ENCODE measurements at regions not wholly inside any gene's neighbourhood (a gene's known extent, or its start where the extent isn't known, plus 50 kb on each side); places are given as distances from the start of the nearest gene placed in this dataset.

DNA sequence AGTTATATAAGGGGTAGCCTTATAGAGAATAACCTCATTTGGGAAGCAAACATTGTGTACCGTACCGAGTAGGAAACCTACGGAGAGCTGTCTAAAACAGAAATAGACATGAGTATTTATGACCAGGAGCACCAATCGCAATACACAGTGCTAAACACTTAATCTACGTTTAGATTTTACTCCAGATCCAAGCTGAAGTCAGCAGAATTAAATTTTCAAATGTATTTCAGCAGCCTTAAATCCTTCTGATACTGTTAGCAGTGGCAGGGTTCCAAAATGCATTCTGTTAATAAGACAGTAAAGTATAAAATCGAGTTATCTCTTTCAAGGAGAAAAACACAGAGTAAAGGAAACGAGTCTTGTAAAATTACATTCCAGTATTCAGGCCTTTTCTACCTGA lies 118.1 kb upstream of the ZNF521 start:
- DNase-seq, result no peak

DNA sequence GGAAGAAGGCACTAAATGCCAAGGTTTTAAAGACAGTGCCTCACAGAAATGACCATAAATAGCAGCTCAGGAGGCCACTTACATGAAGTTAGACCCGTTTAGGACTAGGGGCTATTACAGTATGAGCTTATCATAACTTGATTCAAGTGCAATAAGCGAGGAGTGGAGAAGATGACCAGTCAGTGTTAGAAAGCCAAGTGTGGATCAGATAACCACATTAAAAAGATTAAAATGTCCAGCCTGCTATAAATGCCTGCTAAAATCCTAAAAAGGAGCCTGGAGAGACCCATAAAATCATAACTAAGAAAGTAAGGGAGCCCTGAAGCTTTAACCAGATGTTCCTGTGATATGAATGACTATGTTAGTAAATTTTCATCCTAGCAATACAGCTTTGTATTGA lies 117.5 kb upstream of the ZNF521 start:
- DNase-seq, result no peak

DNA sequence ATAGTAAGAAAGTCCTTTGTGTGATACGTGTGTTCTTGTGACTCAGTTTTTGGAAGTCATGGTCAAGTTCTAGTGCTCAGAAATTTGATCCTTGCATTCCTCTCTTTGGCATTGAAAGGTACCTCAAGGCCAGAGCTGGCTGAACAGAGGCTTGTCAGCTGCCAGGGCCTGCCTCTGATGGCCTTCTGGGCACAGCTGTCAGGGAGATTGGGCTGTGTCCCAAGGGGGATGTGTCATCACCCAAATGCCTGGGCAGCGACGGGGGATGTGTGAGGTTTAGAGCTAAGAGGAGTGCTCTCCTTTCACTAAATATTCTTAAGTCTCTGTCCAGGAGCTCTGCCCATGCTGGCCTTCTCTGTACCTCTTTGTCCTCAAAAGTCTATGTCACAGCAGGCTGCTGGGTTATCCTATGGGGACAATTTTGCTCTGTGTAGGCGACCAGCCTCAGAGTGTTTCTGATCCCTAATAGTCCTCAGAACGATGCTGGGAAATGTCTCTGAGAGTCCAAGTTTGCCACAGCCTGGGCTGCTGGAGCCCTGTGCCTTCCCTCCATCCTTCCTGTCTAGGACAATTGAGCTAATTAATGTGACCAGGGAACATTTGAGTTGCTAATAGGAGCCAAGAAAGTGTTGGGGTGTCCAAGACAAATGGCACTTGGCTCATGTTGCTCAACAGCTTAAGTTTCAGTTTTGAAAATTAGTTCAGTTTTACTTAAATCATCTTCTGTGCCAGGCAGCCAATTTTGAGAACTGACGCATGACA lies 115.4 kb upstream of the ZNF521 start:
- DNase-seq, result peak; percentile 16

DNA sequence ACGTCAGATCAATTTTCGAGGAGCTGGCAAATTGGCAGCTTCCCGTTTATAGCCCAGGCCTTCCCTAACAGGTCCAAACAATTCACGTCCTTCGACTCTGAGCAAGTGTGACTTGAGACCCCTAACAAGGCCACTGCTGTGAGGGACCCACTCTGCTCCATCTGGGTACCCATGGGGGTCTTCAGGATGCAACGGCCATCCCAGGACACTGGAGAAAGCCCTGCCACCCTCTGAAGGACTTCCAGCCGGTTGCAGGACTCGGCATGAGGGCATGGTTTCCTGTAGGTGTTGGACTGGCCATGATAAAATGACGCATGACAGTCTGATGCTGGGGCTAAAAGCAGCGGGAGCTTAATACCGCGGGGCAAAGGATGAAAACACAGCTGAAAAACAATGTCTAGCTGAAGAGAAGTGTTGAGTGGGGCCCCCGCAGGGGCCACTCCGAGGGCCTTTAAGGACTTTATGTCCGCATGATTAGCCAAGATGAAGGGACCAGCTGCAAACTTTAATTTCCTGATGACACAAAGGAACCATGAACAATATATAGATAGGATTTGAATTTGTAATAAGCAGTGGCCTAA lies 113.3 kb upstream of the ZNF521 start:
- no peak for DNase-seq

DNA sequence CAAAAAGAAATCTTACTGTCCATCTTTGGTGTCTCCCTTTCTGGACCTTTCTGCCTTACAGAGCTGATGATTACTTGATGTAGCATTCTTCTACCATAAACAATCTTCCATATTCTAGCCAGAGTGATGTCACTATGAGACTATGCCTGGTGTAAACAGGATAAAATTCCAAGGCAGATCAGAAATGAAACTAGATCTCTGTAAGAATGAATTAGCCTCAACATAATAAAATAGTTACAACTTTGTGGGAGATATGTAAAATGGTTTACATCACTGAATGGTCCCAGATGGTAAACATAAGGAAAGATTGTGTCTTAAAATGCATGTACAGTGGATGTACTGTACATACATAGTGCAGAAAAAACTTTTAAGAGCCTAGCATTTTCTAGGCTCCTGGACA lies 112.3 kb upstream of the ZNF521 start:
- no peak for DNase-seq

DNA sequence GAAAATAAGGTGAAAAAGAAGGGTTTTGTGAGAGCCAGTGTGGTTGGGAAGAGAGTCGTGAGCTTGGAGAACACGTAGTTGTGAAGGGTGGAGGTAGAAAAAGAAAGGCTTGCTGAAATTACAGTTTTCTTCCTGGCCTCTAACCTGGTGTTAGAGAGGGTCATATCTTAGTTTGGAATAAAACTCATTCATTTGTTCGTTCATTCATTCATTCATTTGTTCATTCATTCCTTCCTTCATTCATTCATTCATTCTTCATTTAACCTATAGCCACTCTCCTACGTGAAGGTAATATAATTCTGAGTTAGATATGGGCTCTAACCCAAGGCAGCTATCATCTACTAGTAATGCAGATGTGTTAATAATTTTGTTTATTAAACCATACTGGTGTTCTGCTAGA lies 111.8 kb upstream of the ZNF521 start:
- no peak for DNase-seq

DNA sequence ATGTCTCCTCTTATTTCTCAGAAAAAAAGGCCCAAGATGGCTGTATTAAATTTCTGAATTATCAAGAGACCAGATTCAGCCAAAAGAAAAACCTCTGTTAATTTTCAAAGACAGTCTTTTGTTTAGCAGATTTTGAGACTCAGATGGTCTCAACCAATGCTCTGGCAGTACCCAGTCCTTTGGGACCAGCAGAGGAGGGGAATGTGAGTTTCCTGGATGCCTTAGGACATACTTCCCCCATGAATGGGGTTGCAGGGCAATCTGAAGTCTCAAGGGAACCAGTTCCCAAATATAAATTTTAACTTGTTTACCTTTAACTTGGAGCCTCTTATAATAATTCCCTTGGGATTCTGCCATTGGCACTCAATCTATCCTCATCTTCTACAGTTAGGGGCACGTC lies 107.8 kb upstream of the ZNF521 start:
- DNase-seq, result no peak

DNA sequence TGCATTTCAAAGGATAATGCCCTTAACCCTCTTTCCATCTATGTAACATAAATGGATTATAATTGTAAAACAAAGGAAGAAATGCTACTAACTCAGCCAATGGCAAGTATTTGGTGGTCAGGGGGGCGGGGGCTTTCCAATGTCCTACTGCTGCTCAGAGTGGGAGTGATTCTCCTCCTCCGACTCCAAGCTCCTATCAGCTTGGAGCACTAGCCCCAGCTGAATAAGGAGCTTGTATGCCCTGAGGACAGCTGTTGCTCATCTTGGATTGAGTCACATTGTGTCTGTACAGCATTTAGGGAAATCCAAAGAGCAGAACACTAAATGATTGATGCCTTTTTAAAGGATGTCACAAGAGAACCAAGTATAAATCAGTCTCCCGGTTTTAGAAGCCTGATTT lies 105.6 kb upstream of the ZNF521 start:
- DNase-seq, result no peak

DNA sequence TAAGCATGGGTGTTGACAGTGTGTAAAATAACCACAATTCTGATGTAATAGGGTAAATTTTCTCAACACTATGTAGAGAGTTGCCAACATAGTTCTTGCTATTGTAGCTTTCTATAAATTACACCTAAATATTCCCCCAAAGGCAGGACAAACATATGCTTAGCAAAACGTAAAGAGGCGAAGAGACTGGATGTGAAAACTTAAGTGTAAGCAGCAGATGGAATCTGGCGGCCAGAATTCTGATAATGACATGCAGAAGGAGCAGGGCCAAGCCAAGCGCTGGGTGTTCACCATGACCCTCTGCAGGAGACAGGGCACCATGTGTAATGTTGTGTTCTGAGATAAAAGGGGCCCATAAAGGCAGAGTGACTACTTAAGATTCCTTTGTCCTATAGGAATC lies 105.2 kb upstream of the ZNF521 start:
- no peak for DNase-seq

DNA sequence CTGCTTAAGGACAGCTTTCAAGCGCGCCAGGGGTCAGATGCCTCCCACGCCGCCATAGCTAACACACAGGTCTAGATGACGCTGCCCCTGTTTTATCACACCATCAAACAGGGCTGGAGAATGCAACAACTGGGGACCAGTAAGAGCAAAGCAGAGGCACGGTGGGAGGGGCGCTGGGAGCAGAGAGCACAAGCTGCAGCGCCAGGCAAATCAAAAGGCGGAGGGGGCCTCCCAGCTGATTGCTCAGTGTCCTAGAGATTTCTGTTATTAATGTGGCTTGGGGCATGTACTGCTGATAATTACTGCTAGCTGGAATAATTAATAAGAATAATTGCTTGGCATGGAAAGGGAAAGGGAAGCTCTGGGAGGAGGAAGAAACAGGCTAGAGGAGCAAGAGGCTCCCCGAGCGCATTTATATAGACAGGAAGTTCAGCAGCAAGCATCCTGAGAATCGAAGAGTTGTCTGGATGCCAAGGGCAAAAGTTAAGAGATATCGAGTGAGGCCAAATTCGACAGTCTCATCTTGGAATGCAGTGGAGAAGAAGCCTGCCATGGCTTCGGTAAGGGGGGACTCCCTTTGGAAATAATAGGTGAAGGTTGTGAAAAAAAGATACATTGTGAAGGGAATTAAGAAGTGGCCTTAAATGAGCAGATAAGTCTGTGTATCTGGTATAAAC lies 104.5 kb upstream of the ZNF521 start:
- no peak for DNase-seq

DNA sequence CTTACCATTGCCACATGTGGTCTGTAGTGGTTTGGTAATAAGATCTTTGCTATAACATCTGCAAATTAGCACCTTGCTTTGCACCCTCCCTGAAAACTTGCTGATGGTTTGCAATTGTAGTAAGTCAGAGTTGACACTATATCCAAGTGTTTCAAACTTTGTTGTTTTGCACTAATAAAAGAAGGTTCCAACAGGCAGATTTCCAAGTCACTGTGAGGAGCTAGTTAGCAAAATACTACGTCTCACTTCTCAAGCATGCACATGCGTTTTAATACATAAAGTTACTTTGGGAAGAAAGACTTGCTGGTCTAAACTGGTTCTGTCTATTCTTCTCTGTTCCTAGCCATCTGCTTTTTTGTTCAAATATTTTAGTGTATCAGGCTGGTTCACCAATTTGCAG lies 103.7 kb upstream of the ZNF521 start:
- DNase-seq, result no peak

DNA sequence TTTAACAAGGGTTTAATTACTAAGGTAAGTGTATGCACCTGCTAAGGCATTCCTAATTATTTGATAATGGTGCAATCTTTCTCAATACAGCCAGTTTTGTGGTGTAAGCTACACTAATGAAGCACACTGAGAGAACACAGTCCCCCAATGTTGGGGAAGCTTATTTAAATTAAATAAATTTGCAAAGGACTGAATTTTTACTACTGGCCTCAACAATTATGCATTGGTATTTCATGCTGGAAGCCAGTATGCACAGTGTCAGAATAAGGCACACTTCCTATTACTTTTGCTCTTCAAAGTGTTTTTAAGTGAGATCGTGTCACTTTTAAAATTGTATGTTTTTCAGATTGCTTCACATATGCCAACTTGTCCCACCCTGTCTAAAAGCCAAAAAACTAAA lies 103.2 kb upstream of the ZNF521 start:
- DNase-seq, result no peak

DNA sequence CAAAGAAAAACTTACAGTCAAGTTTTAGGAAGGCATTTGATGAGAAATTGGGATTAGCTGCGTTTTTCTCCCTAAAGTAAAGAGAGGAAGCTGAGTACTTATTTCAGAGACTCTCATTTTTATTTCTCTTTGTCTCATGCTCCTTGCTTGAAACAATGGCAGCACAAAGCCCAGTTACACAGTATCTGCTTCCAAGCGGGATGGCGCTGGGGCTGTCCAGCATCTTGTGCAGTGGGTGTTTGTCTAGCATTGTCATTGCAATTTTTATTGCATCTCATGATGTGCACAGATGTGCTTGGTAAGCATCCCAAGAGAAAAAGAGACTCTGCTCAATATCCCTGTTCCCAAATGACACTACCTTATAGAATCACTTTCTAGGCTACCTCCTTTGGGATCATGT lies 102.8 kb upstream of the ZNF521 start:
- DNase-seq, result no peak

DNA sequence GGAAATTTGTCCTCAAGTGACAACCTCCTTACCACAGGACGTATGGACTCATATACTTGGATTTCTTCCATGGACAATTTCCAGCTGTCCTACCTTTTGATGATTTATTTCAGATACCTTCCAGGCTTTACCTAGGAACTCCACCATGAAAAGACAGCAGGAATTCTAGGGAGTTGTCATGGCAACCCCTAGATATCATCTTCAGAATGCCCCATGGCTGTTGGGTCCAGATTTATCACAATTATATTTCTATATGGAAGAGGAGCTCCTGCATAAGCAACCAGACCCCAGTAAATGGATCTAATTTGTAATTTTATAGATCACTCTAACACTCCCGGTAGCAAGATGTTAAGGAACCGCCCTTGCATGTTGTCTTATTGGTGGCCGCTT lies 102.3 kb upstream of the ZNF521 start:
- DNase-seq, result no peak

DNA sequence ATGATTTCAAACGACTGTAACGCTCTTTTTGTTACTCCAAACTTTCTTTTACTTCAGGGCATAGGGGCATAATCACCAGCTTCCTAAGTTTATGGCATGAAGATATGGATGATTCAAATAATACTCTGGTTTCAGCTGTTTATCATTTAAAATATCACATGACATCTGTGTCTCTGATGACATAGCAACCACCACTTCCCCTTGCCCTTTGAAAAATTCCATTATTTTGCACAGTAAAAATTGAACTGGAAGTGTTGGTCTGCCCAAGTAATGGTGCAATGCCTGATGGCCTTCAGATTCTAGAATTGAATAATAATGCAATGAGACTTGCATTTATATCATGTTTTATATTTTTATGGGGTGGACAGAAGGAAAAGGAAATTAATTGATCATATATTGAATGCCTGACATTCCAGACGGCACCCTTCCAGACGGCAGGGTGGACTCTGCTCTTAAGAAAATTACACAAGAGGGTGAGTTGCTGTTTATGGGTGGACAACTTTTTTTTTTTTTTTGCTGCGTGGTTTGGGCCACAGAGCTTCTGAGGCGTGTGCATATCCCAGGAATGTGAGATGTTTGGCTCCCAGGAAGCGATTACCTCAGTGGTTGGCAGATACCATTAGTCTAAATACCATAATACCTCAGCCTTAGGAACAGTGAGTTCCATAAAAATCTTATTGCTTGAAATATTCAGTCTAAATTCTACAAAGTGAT lies 101.7 kb upstream of the ZNF521 start:
- peak; percentile 5 for DNase-seq

DNA sequence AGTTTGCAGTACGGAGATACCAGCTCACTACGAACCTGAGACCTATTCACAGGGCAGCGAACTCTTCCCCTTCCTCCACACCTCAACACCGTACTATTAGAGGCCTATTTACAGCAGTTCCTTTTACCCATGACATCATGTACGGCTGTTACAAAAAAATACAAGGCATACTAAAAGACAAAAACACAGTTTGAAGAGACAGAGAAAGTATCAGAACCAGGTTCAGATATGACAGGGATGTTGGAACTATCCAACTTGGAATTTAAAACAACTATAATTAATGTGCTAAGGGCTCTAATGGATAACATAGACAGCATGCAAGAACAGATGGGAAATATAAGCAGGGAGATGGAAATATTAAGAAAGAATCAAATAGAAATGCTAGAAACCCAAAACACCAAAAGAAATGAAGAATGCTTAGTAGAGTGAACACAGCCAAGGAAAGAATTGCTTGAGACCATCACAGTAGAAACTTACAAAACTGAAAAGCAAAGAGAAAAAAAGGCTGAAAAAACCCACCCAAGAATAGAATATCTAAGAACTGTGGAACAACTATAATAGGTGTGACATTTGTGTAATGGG lies 99.2 kb upstream of the ZNF521 start:
- DNase-seq, result no peak

DNA sequence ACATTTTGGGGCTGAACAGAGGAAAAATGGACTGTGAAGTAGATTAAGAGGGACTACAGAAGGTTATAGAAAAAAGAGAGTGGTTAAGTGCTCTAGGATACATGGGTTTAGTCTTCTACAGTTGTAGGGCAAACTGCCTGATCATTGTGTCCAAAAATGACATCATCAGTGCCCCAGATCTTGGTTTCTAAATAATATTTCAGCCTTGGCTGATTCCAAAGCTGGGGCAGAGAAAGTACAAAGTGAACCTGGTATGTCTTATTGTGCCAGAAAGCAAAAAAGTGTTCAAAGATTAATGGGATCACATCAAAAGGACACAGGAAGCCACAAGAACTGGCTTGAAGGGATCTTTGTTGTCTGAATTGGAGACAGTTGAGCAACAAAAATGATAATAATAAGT lies 97.1 kb upstream of the ZNF521 start:
- no peak for DNase-seq

DNA sequence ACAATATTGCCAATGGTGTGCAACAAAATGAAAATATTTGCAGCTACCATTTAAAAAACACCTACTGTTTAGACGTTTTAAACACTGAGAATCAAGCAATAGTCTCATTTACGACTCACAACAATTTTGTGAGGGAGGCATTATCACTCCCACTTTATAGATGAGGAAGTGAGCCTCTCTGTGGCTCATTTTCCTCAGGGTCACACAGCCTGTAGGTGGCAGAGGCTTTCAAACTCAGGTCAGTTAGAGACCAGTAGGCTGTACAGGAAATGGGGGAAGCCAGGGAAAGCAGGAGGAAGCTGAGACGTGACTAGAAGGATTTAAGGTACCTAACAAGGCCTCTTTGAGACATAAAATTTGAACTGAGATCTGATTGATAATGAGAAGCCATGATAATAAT lies 95.0 kb upstream of the ZNF521 start:
- DNase-seq, result peak; percentile 45

DNA sequence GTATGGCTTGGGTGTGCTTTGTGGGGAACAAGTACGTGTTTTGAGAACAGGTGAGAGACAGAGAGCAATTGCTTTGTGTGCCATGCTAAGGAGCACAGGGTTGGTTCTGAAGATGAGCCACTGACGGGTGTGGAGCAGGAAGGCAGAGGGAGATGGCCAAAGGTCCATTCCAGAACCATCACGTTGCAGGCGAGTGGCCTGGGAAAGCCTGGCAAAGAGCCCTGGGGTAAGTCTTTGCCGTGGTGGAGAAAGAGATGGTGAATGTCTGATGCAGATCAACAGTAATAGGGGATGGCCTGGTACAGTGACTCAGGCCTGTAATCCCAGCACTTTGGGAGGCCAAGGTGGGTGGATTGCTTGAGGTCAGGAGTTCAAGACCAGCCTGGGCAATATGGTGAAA lies 93.5 kb upstream of the ZNF521 start:
- DNase-seq, result no peak

DNA sequence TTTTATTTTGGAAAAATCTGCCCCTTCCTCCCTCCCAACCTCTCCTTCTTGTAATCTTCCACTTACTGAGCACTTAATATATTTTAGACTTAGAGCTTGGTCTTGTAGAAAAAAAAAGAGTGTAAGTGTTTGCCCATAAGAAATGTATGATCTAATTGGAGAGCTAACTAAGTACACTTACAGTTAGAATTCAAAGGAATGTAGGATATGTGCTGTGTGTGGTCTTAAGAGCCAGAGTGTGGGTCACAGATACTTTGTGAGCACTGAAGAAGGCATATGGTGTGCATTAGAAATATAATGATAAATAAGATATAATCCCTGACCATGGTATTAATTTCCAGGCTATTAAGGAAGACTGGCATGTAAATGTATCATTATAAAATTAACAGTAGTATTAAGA lies 91.8 kb upstream of the ZNF521 start:
- no peak for DNase-seq

DNA sequence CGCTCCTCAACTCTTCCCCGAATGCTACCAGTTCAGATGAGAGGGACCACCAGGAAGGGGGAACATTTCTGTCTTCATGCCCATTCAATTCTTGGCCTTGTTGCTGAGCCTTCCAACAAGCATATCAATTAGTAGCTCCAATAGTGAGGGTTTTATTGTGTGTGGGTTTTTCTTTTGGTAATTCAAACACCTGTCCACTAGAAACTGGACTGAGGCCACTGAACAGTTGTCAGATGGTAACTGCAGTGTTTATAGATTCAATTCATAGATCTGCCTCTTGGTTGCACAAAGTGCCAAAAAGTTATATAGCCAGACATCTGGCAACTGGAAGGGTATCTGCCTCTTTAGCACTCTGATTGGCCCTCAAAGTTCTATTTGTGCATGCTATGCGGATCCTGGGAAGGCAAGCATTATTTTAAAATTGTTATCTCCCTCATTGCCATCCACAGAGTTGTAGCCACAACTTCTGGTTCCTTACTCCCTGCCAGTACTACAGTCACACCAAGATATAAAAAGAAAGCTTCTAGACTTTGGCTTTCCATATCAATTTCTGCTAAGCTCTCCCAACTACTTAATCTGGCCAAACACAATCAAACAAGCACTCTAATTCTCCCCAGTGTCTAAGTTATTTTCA lies 83.3 kb upstream of the ZNF521 start:
- peak; percentile 31 for DNase-seq

DNA sequence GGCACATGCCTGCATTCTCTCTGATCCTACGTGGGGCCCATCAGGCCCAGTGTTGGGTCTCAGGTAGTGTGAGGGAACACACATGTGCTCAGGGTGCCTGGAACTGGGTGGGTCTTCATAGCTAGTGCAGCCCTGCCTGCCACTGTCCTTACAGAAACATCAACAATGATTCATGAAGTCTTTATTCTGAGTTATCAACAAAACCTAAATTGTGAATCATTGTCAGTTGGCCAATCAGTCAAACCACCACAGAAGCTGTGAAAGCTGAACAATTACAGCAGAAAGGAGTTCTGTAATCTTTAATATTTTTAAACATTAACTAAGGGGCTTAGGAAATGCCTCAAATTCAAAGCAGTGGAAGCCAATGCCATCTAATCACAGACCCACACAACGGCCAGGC lies 82.8 kb upstream of the ZNF521 start:
- DNase-seq, result peak; percentile 5

DNA sequence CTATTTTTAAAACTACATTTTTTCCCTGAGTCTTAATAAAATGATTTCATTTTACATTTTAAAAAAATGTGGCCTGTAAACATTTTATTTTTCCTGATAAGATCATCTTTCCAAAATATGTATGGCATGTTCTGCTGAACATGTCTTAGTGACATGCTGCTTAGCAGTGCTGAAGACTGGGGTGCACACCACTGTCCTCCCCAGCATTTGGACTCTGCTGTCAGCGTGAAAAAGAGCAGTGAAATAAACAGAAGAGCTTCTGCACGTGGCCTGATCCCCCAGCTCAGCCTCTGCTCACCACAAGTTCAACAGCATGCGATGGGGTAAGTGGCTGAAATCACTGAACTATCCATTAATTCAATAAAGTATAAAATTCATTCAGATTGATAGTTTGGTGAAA lies 81.6 kb upstream of the ZNF521 start:
- no peak for DNase-seq

Measured in hematopoietic multipotent progenitor cell treated with erythropoietin and hydrocortisone succinate and interleukin-3 and kit ligand, for 4 days (in vitro differentiated cells).